Caco-2 (cell line): ENCODE measurements at regions not wholly inside any gene's neighbourhood (a gene's known extent, or its start where the extent isn't known, plus 50 kb on each side); places are given as distances from the start of the nearest gene placed in this dataset.

Source experiments
- BruUV-seq: library from RNA; stranded (reverse); fragments of 400-500 nt; replicated peaks from 2 replicates; lab custom pipeline; 2021; lab: Mats Ljungman, UMichigan
- CTCF ChIA-PET: fragments of 300-600 bp; sonication (Branson Sonifier 250); formaldehyde crosslinking; loops from one replicate; lab custom pipeline; 2022; ENCODE audit warnings: antibody characterized with exemption; lab: Charles Lee
- POLR2A ChIA-PET: fragments of 300-600 bp; sonication (Branson Sonifier 250); formaldehyde crosslinking; loops from one replicate; lab custom pipeline; 2022; ENCODE audit warnings: antibody characterized with exemption; lab: Charles Lee
- DNase-seq, 2 experiments: peaks; one replicate each; pipeline versions ENCODE4 v3.0.0 to v3.0.0-alpha.2; 2020 to 2022
- H3K27me3 ChIP-seq: replicated peaks from 2 replicates; pipeline ENCODE4 v1.6.0; 2011; ENCODE audit warnings: low read length; ENCODE audit not compliant: control insufficient read depth, insufficient read depth
- H3K36me3 ChIP-seq: 2 replicates; pipeline ENCODE4 v1.5.1; 2011; ENCODE audit warnings: low read length; ENCODE audit not compliant: control insufficient read depth, insufficient read depth
- H3K4me1 ChIP-seq: fragments of 250-450 bp; sonication (Bioruptor Pico); 2 replicates; pipeline ENCODE4 v1.5.1; 2020; ENCODE audit warnings: mild to moderate bottlenecking
- H3K4me3 ChIP-seq: 2 replicates; pipeline ENCODE4 v1.5.1; 2011; ENCODE audit warnings: low read depth, mild to moderate bottlenecking, control low read depth, low read length
- H3K9me3 ChIP-seq: fragments of 250-450 bp; sonication (Bioruptor Pico); 2 replicates; pipeline ENCODE4 v1.5.1; 2020; ENCODE audit warnings: mild to moderate bottlenecking, moderate library complexity
- H3K27ac Mint-ChIP-seq: one replicate; pipeline ENCODE4 v1.8.0; 2022; ENCODE audit warnings: mixed read lengths; ENCODE audit not compliant: unreplicated experiment
- H3K27me3 Mint-ChIP-seq: one replicate; pipeline ENCODE4 v1.8.0; 2022; ENCODE audit warnings: mixed read lengths; ENCODE audit not compliant: insufficient read depth, unreplicated experiment
- H3K36me3 Mint-ChIP-seq: one replicate; pipeline ENCODE4 v1.8.0; 2022; ENCODE audit warnings: mild to moderate bottlenecking, mixed read lengths; ENCODE audit not compliant: insufficient read depth, unreplicated experiment
- H3K4me1 Mint-ChIP-seq: one replicate; pipeline ENCODE4 v1.8.0; 2022; ENCODE audit warnings: low read depth, mixed read lengths; ENCODE audit not compliant: unreplicated experiment
- H3K4me3 Mint-ChIP-seq: one replicate; pipeline ENCODE4 v1.8.0; 2022; ENCODE audit warnings: mild to moderate bottlenecking, moderate library complexity, mixed read lengths; ENCODE audit not compliant: unreplicated experiment
- H3K9me3 Mint-ChIP-seq: one replicate; pipeline ENCODE4 v1.8.0; 2022; ENCODE audit warnings: mixed read lengths; ENCODE audit not compliant: unreplicated experiment
- intact Hi-C: fragments of 100-400 bp; cut with micrococcal nuclease; formaldehyde crosslinking; loops from one replicate; pipeline ENCODE4 v1.10.0; 2022; ENCODE audit not compliant: unreplicated experiment
- TF ChIP-seq, protein P1 (sequence below), 2 experiments: fragments of 200-600 bp in 1 of 2; IDR thresholded peaks; 1 replicate in 1 of 2; 2 replicates in 1 of 2; pipeline versions ENCODE4 v1.5.1 to v1.8.0; 2011 to 2022; ENCODE audit warnings: antibody characterized with exemption in 1 of 2, control low read depth in 1 of 2, inconsistent platforms in 1 of 2, low read depth in 1 of 2, low read length in 1 of 2, mild to moderate bottlenecking in 1 of 2, moderate library complexity in 1 of 2; ENCODE audit not compliant: insufficient read depth in 1 of 2, severe bottlenecking in 1 of 2, unreplicated experiment in 1 of 2

DNA sequence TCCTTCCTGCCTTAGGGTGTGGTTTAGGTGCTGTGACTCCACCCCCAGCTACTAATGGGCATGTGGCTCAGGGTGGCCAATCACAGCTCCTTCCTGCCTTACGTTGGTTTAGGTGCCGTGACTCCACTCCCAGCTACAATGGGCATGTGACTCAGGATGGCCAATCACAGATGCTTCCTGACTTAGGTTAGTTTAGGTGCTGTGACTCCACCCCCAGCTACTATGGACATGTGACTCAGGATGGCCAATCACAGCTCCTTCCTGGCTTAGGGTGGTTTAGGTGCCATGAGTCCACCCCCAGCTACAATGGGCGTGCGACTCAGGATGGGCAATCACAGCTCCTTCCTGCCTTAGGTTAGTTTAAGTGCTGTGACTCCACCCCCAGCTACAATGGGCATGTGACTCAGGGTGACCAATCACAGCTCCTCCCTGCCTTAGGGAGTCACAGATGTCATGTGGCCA is 163.9 kb downstream of the TBX5 start:
- H3K36me3 ChIP-seq: no peaks in the 10 kb centered on the region
- CTCF ChIA-PET: no interaction called here
- H3K36me3 Mint-ChIP-seq: no peaks in the 10 kb centered on the region
- no peaks in the 10 kb centered on the region for H3K9me3 ChIP-seq
- intact Hi-C loops: loop anchor here (10.0 kb wide), 1 partner anchor 233 kb away; no protein-coding TSS in a partner anchor
- DNase-seq: peak; percentile 19 to 73
- no peaks in the 10 kb centered on the region for H3K9me3 Mint-ChIP-seq
- H3K27ac Mint-ChIP-seq: no peak overlapping the region
- no peak overlapping the region for H3K4me3 Mint-ChIP-seq
- H3K4me3 ChIP-seq: no peak overlapping the region
- peaks cover 6% of the 10 kb centered on the region for H3K4me1 Mint-ChIP-seq
- no peaks in the 10 kb centered on the region for H3K27me3 ChIP-seq
- no TSS peak for BruUV-seq
- H3K27me3 Mint-ChIP-seq: peaks cover 4% of the 10 kb centered on the region
- POLR2A ChIA-PET: no interaction called here
- no peaks in the 10 kb centered on the region for H3K4me1 ChIP-seq
- TF ChIP-seq, protein P1, sequence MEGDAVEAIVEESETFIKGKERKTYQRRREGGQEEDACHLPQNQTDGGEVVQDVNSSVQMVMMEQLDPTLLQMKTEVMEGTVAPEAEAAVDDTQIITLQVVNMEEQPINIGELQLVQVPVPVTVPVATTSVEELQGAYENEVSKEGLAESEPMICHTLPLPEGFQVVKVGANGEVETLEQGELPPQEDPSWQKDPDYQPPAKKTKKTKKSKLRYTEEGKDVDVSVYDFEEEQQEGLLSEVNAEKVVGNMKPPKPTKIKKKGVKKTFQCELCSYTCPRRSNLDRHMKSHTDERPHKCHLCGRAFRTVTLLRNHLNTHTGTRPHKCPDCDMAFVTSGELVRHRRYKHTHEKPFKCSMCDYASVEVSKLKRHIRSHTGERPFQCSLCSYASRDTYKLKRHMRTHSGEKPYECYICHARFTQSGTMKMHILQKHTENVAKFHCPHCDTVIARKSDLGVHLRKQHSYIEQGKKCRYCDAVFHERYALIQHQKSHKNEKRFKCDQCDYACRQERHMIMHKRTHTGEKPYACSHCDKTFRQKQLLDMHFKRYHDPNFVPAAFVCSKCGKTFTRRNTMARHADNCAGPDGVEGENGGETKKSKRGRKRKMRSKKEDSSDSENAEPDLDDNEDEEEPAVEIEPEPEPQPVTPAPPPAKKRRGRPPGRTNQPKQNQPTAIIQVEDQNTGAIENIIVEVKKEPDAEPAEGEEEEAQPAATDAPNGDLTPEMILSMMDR (IDR thresholded peaks at IDR 0.05; ENCODE audit: insufficient read depth in 1 of 2, low read depth in 1 of 2, low read length in 1 of 2, severe bottlenecking in 1 of 2, unreplicated experiment in 1 of 2): no peak

DNA sequence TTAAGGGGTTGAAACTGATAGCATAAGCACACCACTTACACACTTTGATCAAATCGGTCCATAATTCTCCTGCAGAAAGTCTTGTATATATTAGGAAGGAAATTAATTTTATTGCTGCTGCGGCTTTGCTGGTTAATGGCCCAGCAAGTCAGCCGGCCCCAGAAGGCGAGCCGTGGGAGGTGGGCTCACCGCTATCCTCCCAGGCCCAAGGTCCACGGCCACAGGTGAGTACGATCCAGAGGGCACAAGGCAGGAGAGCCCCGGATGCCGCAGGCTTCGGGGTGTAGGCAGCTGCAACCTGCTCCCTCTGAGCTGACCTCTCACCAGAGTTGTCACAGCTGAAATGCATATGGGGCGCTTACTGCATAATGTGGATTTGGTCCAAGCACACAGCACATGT is 165.7 kb downstream of the TBX5 start:
- ChIA-PET CTCF (no interaction called here), POLR2A (no interaction called here)
- Histone ChIP-seq H3K4me3 (no peak overlapping the region), H3K27me3 (no peaks in the 10 kb centered on the region), H3K36me3 (no peaks in the 10 kb centered on the region), H3K4me1 (no peaks in the 10 kb centered on the region), H3K9me3 (no peaks in the 10 kb centered on the region)
- no peak for DNase-seq
- intact Hi-C loops: loop anchor here (10.0 kb wide), 1 partner anchor 235 kb away; no protein-coding TSS in a partner anchor
- Mint-ChIP-seq H3K36me3 (no peaks in the 10 kb centered on the region), H3K9me3 (no peaks in the 10 kb centered on the region), H3K4me1 (peaks cover 6% of the 10 kb centered on the region), H3K27me3 (peaks cover 4% of the 10 kb centered on the region), H3K27ac (no peak overlapping the region), H3K4me3 (no peak overlapping the region)
- TF ChIP-seq, protein P1 (IDR thresholded peaks at IDR 0.05; ENCODE audit: insufficient read depth in 1 of 2, low read depth in 1 of 2, low read length in 1 of 2, severe bottlenecking in 1 of 2, unreplicated experiment in 1 of 2): no peak
- BruUV-seq: no TSS peak

DNA sequence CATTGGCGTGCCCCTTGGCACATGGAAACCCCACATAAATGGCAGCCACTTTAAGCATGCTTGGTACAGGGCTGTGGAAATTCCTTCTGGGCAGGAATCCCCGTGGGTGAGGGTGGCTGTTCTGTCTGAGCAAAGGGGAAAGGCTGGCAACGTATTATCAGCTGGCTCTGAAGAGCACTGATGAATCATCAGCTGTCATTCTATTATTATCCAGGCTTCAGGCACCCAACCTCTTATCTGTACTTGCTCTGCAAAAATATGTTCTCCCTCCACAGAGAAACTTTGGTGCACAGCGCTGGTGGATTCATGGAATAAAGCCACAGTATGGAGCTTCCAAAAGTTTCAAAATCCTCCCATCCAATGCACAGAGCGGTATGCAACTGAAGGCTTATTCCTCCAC is 167.1 kb downstream of the TBX5 start:
- H3K36me3 Mint-ChIP-seq: no peaks in the 10 kb centered on the region
- H3K4me3 ChIP-seq: no peak overlapping the region
- ChIA-PET CTCF (no interaction called here), POLR2A (no interaction called here)
- intact Hi-C loops: no loop called here
- DNase-seq: no peak
- no peaks in the 10 kb centered on the region for H3K9me3 Mint-ChIP-seq
- no peaks in the 10 kb centered on the region for H3K4me1 ChIP-seq
- H3K4me3 Mint-ChIP-seq: no peak overlapping the region
- no peaks in the 10 kb centered on the region for H3K36me3 ChIP-seq
- BruUV-seq: no TSS peak
- H3K4me1 Mint-ChIP-seq: no peaks in the 10 kb centered on the region
- TF ChIP-seq, protein P1 (IDR thresholded peaks at IDR 0.05; ENCODE audit: insufficient read depth in 1 of 2, low read depth in 1 of 2, low read length in 1 of 2, severe bottlenecking in 1 of 2, unreplicated experiment in 1 of 2): no peak
- no peaks in the 10 kb centered on the region for H3K9me3 ChIP-seq
- no peak overlapping the region for H3K27ac Mint-ChIP-seq
- no peaks in the 10 kb centered on the region for H3K27me3 ChIP-seq
- H3K27me3 Mint-ChIP-seq: no peaks in the 10 kb centered on the region
